ENCODE measurements at regions not wholly inside any gene's neighbourhood (a gene's known extent, or its start where the extent isn't known, plus 50 kb on each side); places are given as distances from the start of the nearest gene placed in this dataset.
"Not testable (repeated sequence)": the region's sequence is repeated elsewhere in the genome, so short reads cannot be mapped to it uniquely, and the experiment has no call there.

DNA sequence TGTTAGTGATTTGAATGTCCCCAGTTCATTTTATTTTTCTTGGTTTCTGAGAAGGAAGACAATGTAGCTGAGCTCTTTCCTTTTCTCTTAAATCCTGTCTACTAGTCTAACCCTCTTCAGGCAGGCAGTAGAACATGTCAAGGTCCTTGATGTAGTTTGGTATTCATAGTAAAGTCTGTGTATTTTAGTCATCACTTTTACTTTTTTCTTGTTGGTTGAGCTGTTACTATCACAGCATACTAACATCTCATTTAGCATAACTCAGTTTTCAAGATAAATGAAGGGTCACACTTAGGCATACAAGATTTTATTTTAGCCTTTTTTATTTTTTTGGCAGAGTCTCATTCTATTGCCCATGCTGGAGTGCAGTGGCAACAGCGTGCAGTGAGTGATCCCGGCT is 70.5 kb downstream of the KPNA2 start:
- no peak overlapping the region for H3K9ac ChIP-seq (ENCODE audit: insufficient read length, low read depth)
- H3K36me3 ChIP-seq (ENCODE audit: insufficient read depth, insufficient read length, low read length) = no peaks in the 10 kb centered on the region
- H3K4me1 ChIP-seq (ENCODE audit: insufficient read depth, insufficient read length) = peaks cover under 1% of the 10 kb centered on the region
- TF ChIP-seq YY1 (IDR thresholded peaks at IDR 0.05; ENCODE audit: insufficient read depth, insufficient read length) (no peak), SUZ12 (IDR thresholded peaks at IDR 0.05; ENCODE audit: extremely low read depth, insufficient read depth, insufficient read length) (no peak), ZNF274 (IDR thresholded peaks at IDR 0.05; ENCODE audit: low read depth, low read length) (no peak)
- no peak for DNase-seq (ENCODE audit: low read depth, low spot score)
- H3K4me3 ChIP-seq (ENCODE audit: insufficient read length, low read depth) = no peak overlapping the region
- H3K9me3 ChIP-seq (ENCODE audit: insufficient read depth, low read length) = no peaks in the 10 kb centered on the region
- peaks cover 24% of the 10 kb centered on the region for H3K27me3 ChIP-seq (ENCODE audit: insufficient read depth, insufficient read length)

DNA sequence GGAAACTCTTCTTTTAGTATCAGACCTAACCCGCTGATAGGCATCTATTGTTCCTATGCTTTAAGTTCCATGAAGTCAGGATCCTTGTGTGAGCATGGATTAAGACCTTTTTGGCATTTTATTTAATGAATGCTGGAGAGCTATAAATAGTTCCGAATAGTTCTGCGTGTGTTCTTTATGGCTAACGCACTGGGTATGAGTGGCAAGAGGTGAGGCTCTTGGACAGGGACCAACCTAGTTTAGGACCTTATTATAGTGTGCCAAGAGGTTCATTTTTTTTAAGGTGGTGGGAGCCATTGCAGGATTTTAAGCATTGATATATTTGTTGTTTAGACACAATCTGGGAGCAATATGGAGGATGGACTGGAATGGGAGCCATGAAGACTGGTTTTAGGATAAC is 71.8 kb downstream of the KPNA2 start:
- TF ChIP-seq ZNF274 (IDR thresholded peaks at IDR 0.05; ENCODE audit: low read depth, low read length) (no peak), SUZ12 (IDR thresholded peaks at IDR 0.05; ENCODE audit: extremely low read depth, insufficient read depth, insufficient read length) (no peak)
- Histone ChIP-seq H3K36me3 (ENCODE audit: insufficient read depth, insufficient read length, low read length) (no peaks in the 10 kb centered on the region), H3K27me3 (ENCODE audit: insufficient read depth, insufficient read length) (peaks cover 15% of the 10 kb centered on the region), H3K9me3 (ENCODE audit: insufficient read depth, low read length) (no peaks in the 10 kb centered on the region), H3K9ac (ENCODE audit: insufficient read length, low read depth) (no peak overlapping the region), H3K4me1 (ENCODE audit: insufficient read depth, insufficient read length) (no peaks in the 10 kb centered on the region), H3K4me3 (ENCODE audit: insufficient read length, low read depth) (no peak overlapping the region)
- DNase-seq (ENCODE audit: low read depth, low spot score) = no peak

DNA sequence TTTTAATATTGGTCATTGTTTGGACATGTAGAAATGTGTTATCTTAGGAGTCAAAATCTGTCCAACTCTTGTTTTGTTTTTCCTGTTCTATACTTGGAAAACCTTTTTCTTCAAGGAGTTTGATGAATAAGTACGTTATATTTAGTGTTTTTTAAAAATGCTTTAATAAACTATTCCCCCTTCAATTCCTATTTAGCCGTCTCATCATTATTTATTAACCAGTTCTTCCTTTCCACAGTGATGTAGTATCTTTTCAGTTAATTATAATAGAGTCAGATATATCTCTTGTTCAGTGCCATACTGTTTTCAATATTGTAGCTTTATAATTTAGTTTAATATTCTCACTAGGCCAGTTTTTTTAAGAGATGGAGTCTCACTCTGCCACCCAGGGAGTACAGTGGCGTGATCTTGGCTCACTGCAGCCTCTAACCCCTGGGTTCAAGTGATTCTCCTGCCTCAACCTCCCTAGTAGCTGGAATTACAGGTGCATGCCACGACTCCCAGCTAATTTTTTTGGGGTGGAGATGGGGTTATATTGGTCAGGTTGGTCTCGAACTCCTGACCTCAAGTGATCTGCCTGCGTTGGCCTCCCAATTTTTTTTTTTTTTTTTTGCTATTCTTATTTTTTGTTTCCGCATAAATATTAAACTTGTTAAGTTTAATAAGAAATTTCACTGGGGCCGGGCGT is 72.9 kb downstream of the KPNA2 start:
- Histone ChIP-seq H3K9ac (ENCODE audit: insufficient read length, low read depth) (no peak overlapping the region), H3K4me1 (ENCODE audit: insufficient read depth, insufficient read length) (no peaks in the 10 kb centered on the region), H3K9me3 (ENCODE audit: insufficient read depth, low read length) (no peaks in the 10 kb centered on the region), H3K36me3 (ENCODE audit: insufficient read depth, insufficient read length, low read length) (no peaks in the 10 kb centered on the region), H3K27me3 (ENCODE audit: insufficient read depth, insufficient read length) (peaks cover 4% of the 10 kb centered on the region), H3K4me3 (ENCODE audit: insufficient read length, low read depth) (no peak overlapping the region)
- no peak for DNase-seq (ENCODE audit: low read depth, low spot score)
- TF ChIP-seq ZNF274 (IDR thresholded peaks at IDR 0.05; ENCODE audit: low read depth, low read length) (no peak), SUZ12 (IDR thresholded peaks at IDR 0.05; ENCODE audit: extremely low read depth, insufficient read depth, insufficient read length) (no peak), YY1 (IDR thresholded peaks at IDR 0.05; ENCODE audit: insufficient read depth, insufficient read length) (no peak)

- DNase-seq (ENCODE audit: low read depth, low spot score) = not testable (repeated sequence)
Observed at GRCh38 chr17:68109404-68109803, 73.9 kb downstream of the KPNA2 start.

DNA sequence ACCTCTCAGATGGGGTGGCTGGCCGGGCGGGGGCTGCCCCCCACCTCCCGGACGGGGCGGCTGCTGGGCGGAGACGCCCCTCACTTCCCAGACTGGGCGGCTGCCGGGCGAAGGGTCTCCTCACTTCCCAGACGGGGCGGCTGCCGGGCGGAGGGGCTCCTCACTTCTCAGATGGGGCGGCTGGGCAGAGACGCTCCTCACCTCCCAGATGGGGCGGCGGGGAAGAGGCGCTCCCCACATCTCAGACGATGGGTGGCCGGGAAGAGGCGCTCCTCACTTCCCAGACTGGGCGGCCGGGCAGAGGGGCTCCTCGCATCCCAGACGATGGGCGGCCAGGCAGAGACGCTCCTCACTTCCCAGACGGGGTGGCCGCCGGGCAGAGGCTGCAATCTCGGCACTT is 80.7 kb downstream of the KPNA2 start:
- not testable (repeated sequence) for H3K9me3 ChIP-seq (ENCODE audit: insufficient read depth, low read length); DNase-seq (ENCODE audit: low read depth, low spot score); H3K4me3 ChIP-seq (ENCODE audit: insufficient read length, low read depth); H3K9ac ChIP-seq (ENCODE audit: insufficient read length, low read depth); H3K36me3 ChIP-seq (ENCODE audit: insufficient read depth, insufficient read length, low read length); H3K27me3 ChIP-seq (ENCODE audit: insufficient read depth, insufficient read length); H3K4me1 ChIP-seq (ENCODE audit: insufficient read depth, insufficient read length)

More at GRCh38 chr17:68109404-68109803, 73.9 kb downstream of the KPNA2 start:
- H3K27me3 ChIP-seq (ENCODE audit: insufficient read depth, insufficient read length); H3K4me1 ChIP-seq (ENCODE audit: insufficient read depth, insufficient read length); H3K36me3 ChIP-seq (ENCODE audit: insufficient read depth, insufficient read length, low read length); H3K4me3 ChIP-seq (ENCODE audit: insufficient read length, low read depth); H3K9me3 ChIP-seq (ENCODE audit: insufficient read depth, low read length); H3K9ac ChIP-seq (ENCODE audit: insufficient read length, low read depth): not testable (repeated sequence)

- Histone ChIP-seq H3K9me3 (ENCODE audit: insufficient read depth, low read length) (peaks cover 10% of the 10 kb centered on the region), H3K27me3 (ENCODE audit: insufficient read depth, insufficient read length) (no peaks in the 10 kb centered on the region), H3K4me1 (ENCODE audit: insufficient read depth, insufficient read length) (no peaks in the 10 kb centered on the region), H3K9ac (ENCODE audit: insufficient read length, low read depth) (no peak overlapping the region), H3K36me3 (ENCODE audit: insufficient read depth, insufficient read length, low read length) (peaks cover 6% of the 10 kb centered on the region), H3K4me3 (ENCODE audit: insufficient read length, low read depth) (no peak overlapping the region)
- DNase-seq (ENCODE audit: low read depth, low spot score) = no peak
- no peak for TF ChIP-seq SUZ12 (IDR thresholded peaks at IDR 0.05; ENCODE audit: extremely low read depth, insufficient read depth, insufficient read length)
- no peak for TF ChIP-seq YY1 (IDR thresholded peaks at IDR 0.05; ENCODE audit: insufficient read depth, insufficient read length)
- no peak for TF ChIP-seq ZNF274 (IDR thresholded peaks at IDR 0.05; ENCODE audit: low read depth, low read length)
Observed at GRCh38 chr17:68122587-68122986, 87.1 kb downstream of the KPNA2 start.

DNA sequence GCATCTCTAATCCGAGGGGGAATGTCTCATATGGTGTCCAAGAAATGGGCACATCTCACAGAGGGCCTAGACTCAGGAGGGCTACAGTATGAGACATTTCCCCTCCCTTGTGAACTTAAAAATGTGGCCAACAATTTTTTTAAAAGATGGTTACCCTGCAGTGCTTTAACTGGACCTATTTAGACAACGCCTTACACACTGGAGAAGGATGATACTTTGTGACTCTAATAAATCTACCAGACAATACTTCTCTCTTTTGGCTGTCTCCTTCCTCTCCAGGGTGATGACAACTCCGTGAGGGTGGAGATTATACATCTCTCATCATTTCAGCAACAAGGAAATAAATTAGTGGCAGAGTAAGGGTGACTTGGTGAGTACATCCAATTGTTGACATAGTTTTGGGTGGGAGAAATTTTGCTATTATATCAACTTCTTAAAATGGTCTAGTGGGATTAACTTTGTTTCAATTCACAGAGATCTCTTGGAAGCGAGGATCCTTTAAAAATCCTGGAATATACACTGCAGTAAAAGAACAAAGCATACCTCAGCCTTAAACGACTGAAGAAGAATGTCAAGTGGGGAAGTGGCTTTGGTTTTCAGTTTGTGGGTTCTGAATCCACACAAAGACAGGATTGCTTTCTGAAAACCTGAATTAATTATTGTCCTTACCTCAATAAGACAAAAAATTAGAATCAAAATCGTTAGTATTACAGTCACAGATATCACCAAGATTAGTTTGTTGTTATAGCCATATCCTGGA is 89.8 kb downstream of the KPNA2 start:
- no peak overlapping the region for H3K9ac ChIP-seq (ENCODE audit: insufficient read length, low read depth)
- no peaks in the 10 kb centered on the region for H3K4me1 ChIP-seq (ENCODE audit: insufficient read depth, insufficient read length)
- H3K9me3 ChIP-seq (ENCODE audit: insufficient read depth, low read length) = peaks cover 10% of the 10 kb centered on the region
- no peak overlapping the region for H3K4me3 ChIP-seq (ENCODE audit: insufficient read length, low read depth)
- TF ChIP-seq ZNF274 (IDR thresholded peaks at IDR 0.05; ENCODE audit: low read depth, low read length) = no peak
- no peak for TF ChIP-seq YY1 (IDR thresholded peaks at IDR 0.05; ENCODE audit: insufficient read depth, insufficient read length)
- no peak for TF ChIP-seq SUZ12 (IDR thresholded peaks at IDR 0.05; ENCODE audit: extremely low read depth, insufficient read depth, insufficient read length)
- H3K27me3 ChIP-seq (ENCODE audit: insufficient read depth, insufficient read length) = no peaks in the 10 kb centered on the region
- H3K36me3 ChIP-seq (ENCODE audit: insufficient read depth, insufficient read length, low read length) = peaks cover 6% of the 10 kb centered on the region
- no peak for DNase-seq (ENCODE audit: low read depth, low spot score)
